HUDEP-2 (cell line): ENCODE measurements at regions not wholly inside any gene's neighbourhood (a gene's known extent, or its start where the extent isn't known, plus 50 kb on each side); places are given as distances from the start of the nearest gene placed in this dataset.
"Not testable (repeated sequence)": the region's sequence is repeated elsewhere in the genome, so short reads cannot be mapped to it uniquely, and the experiment has no call there.

Experiments
- DNase-seq, 76 experiments: peaks; one replicate each; lab custom pipeline; 2025; ENCODE audit not compliant: unreplicated experiment in 76 of 76; lab: John Stamatoyannopoulos, UW

GRCh38 chr4:28238876-28239275 is 1378.2 kb downstream of the STIM2 start:
- no peak for DNase-seq

DNA sequence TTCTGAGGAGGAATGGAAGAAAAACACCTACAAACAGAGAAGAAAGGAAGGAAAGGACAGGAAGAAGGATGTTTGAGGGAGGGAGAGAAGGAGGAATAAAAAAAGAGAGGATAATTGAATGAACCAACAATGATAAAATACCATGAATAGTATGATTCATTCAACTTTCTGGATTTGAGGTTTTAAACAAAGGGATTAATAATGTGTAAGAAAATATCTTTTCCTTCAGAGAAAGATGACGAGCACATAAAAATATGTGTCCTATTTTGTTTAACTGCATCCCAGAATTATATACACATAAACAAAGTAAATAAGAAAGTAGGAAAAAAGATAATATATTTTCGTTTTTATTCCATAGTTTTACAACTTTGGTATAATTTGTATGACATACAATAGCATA is 1380.4 kb downstream of the STIM2 start:
- no peak for DNase-seq

- DNase-seq, result no peak
These were observed 1387.2 kb downstream of the STIM2 start for GRCh38 chr4:28247805-28248204.

- DNase-seq, result no peak
These were observed 1387.6 kb downstream of the STIM2 start for GRCh38 chr4:28248269-28248668.

GRCh38 chr4:28250646-28251045 is 1390.0 kb downstream of the STIM2 start:
- DNase-seq, result no peak

DNA sequence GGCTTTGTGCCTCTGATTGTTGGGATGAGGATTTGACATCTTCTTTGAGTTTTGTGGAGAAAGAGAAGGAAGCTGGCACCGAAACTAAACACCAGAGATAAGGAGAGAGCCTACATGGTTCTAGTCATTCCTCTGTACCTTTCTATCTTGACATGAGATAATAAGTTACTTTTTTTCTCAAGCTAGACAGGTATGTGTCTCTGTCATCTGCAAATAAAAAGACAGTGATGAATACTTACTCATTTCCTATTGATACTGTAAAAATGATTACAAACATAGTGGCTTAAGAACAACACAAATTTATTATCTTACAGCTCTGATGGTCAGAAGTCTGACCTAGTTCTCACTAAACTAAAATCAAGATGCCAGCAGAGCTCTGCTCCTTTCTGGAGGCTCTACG is 1391.2 kb downstream of the STIM2 start:
- DNase-seq, result no peak

DNA sequence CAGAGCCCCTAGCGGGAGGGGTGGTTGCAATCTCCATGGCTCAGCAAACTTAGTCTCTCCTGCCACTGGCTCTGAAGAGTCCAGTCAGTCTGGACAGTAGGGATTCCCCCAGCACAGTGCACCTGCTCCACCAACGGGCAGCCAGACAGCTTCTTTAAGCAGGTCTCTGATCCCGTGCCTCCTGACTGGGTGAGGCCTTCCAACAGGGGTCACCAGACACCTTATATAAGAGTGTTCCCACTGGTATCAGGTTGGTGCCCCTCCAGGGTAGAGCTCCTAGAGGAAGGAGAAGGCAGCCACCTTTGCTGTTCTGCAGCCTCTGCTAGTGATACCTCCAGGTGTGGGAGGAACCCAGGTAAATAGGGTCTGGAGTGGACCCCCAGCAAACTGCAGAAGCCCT is 1393.4 kb downstream of the STIM2 start:
- DNase-seq, result no peak

DNA sequence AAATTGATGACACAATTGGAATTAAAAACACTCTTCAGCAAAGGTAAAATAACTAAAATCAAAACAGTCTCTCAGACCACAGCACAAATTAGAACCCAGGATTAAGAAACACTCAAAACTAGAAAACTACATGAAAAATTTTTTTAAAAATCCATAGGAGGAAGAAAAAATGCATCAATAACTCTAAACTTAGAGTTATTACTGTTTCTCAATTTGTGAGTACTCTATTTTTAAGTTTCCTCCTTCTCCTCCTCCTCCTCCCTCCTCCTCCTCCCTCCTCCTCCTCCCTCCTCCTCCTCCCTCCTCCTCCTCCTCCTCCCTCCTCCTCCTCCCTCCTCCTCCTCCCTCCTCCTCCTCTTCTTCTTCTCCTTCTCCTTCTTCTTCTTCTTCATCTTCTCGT is 1395.7 kb downstream of the STIM2 start:
- no peak for DNase-seq

DNA sequence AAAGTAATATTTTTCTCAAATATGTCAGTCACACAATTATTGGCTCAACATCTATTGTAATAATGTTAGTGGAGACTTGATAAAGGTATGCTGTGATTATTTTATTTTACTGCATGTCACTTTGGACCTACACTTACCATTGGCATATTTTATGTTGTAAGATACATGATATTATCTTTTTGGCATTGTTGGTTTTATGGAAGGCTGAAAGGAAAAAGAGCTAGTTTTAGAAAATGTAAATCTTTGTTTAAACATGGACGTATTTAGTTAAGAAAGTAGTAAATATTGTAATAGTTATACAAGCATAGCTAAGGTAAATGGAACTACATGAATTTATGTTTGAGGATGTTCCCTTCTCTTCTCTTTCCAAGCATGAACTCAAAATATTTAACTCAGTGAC is 1399.3 kb downstream of the STIM2 start:
- DNase-seq, result no peak

GRCh38 chr4:28267166-28267565 is 1406.5 kb downstream of the STIM2 start:
- no peak for DNase-seq

- no peak for DNase-seq
These were observed 1408.8 kb downstream of the STIM2 start for GRCh38 chr4:28269426-28269825.

DNA sequence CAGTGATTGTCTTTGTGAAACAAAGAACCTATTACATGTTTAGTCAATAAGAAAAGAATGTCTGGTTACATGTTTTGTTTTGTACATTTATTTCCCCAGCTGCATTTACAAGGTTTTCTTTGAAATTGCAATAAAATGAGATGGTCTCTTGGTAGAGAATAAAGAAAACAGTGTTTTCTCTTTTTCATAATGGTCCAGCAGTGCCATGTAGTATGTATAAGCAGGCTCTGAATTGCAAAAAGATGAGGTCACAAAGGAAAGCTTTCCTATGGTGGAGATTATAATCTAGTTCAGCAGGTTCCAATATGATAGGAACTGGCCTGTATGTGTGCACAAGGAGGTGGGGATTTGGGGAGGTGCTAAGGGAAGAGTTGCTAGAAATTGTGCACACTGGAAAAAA is 1417.3 kb downstream of the STIM2 start:
- DNase-seq, result no peak

DNA sequence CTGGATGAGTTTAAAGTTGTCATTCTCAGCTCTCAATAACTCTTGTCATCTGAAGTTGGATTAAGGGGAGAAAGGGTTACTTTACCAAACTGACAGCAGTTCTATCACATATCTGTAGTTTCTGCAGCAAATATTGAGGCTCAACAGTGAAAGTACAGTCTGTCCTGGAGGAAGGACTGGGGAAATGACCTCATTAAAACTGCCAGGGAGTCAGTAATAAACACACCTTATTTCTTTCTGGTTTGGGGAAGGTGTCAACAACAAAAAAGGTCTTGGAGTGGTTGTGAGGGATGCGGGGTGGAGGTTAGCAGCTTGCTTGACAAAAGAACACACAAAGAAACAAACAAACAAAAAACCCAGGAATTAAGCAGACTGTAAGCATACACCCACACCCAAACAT is 1418.0 kb downstream of the STIM2 start:
- no peak for DNase-seq

- no peak for DNase-seq
These were observed 1418.6 kb downstream of the STIM2 start for GRCh38 chr4:28279249-28279648.

DNA sequence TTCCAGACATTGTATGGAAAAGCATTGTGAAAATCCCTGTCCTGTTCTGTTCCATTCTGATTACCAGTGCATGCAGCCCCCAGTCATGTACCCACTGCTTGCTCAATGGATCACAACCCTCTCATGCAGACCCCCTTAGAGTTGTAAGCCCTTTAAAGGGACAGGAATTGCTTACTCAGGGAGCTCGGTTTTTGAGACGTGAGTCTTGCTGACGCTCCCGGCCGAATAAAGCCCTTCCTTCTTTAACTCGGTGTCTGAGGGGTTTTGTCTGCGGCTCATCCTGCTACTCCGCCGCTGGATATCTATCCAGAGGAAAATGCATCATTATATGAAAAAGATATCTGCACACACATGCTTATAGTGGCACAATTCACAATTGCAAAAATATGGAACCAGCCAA is 1425.6 kb downstream of the STIM2 start:
- DNase-seq, result not testable (repeated sequence)

GRCh38 chr4:28287831-28288233 is 1427.2 kb downstream of the STIM2 start:
- no peak for DNase-seq

- DNase-seq, result no peak
These were observed 1435.6 kb downstream of the STIM2 start for GRCh38 chr4:28296239-28296638.

- DNase-seq, result no peak
These were observed 1450.3 kb downstream of the STIM2 start for GRCh38 chr4:28310926-28311325.

- not testable (repeated sequence) for DNase-seq
These were observed 1451.9 kb downstream of the STIM2 start for GRCh38 chr4:28312497-28312896.

DNA sequence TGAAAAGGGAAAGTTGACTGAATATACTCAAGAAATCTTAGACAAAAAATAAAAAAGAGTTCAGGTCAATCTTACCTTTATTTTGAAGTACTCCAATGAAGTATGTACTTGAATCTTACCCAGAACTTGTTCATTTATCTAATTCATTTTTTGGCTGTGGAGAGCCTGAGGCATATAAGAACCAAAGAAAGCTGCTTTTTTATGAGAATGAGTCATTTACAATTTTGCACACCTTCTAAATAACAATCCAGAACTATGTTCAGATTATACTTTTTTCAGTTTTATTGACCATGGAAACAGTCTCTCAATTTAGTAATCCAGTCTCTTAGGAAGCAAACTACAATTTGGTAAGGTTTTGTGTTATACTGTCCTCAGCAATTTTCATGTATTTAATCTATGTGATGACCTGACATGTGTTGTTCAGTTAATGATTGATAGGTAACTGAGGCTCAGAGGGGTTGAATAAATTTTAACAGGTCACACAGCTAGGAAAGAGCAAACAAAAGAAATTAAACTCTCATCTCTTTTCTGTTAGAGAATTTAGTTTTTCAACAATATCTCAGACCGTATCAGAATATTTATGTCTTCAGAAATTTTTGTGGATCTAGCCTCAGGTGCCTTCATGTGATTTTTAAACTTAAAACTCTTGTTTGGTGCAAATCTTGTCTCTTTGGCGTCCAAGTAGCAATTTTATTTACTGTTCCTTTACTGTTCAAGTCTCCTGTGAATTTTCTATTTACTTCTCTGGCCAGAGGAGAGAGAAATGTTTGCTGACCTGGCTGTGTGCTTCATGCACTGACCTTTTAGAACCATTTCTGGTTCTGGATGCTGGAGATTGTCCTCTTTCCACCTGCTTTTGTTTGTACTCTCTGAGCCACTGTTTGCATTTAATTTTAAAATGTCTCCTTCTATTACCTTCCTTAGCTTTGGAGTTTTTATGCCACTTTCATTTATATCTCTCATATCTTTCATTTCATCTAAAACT is 1453.4 kb downstream of the STIM2 start:
- no peak for DNase-seq

DNA sequence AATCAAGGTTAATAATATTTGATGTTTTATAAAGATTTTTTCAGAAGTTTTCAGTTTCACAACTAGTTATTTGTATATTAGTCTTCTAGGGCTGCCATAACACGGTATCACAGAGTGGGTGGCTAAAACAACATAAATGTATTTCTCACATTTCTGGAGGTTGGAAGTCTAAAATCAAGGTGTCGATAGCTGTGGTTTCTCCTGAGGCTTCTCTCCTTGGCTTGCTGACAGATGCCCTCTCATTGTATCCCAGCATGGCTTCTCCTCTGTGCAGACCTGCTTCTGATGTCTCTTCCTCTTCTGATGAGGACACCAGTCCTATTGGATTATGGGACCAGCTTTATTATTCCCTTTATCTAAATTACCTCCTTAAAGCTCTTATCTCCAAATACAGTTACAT is 1456.6 kb downstream of the STIM2 start:
- no peak for DNase-seq

- no peak for DNase-seq
These were observed 1473.6 kb downstream of the STIM2 start for GRCh38 chr4:28334249-28334648.

DNA sequence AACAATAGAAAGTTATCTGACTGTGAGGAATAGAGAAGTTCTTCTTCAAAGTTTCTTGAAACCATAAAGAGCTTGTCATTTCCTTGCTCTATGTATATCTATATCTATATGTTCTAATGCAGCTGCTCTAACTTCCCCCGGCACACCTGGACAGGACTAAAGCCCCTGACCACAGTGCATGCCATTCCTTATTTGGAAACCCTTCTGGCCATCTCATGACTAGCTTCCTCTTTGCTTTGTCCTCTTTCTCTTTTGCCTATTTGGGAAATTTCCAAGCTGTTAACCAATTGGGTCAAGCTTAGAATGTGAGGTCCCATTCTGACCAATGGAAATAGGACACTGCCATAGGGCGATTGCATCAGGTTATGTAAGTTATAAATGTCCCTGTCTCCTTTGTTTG is 1481.1 kb downstream of the STIM2 start:
- DNase-seq, result no peak
